Coronary artery (tissue), 2 donors: ENCODE measurements at regions not wholly inside any gene's neighbourhood (a gene's known extent, or its start where the extent isn't known, plus 50 kb on each side); places are given as distances from the start of the nearest gene placed in this dataset.
"Not testable (repeated sequence)": the region's sequence is repeated elsewhere in the genome, so short reads cannot be mapped to it uniquely, and the experiment has no call there.

Experiments
- DNase-seq: peaks from one replicate; pipeline ENCODE4 v3.0.0-alpha.2; 2017; ENCODE audit warnings: low spot score
- H3K27ac ChIP-seq, 2 donors: fragments of 200-600 bp; sonication (generic); one replicate each; pipeline ENCODE4 v1.5.1; 2016 to 2019
- H3K4me3 ChIP-seq: fragments of 200-600 bp; sonication (generic); 2 replicates; pipeline ENCODE4 v1.5.1; 2016; ENCODE audit warnings: mild to moderate bottlenecking, moderate library complexity

DNA sequence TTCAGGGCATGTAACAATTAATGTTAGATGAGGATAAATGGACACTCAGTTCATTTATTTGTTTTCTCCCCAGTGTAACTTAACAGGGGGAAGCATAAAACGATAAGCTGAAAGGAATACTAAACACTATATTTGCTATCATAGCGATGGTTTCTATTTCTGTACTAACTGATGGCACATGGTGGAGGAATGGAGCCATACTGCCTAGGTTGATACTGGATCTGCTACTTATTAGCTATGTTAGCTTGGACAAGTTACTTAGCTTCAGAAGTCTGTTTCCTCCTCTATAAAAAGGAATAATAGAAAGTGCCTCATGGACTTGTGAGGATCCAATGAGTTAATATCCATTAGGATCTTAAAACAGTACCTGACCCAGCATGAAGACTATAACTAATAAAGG, 127.5 kb downstream of the NBPF8 start:
- H3K27ac ChIP-seq, DNase-seq, H3K4me3 ChIP-seq: not testable (repeated sequence)

DNA sequence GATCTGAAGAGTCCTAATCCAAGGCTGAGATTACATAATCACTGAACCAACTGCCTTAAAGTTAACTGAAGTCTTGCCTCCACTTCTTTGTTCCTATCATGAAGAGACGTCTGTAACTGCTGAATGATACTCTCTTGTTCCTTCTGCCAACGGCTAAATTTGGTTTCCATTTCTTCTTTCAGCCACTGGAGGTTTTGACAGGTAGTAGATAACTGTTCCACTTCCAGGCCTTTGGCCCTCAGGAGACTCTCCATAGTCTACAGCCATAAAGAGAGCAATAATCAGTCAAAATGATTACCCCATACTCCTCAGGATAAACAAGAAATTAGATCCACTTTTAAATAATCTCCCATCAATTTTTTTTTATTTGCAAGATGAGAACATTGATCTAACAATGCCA, 128.1 kb downstream of the NBPF8 start:
- not testable (repeated sequence) for H3K4me3 ChIP-seq, H3K27ac ChIP-seq, DNase-seq

DNA sequence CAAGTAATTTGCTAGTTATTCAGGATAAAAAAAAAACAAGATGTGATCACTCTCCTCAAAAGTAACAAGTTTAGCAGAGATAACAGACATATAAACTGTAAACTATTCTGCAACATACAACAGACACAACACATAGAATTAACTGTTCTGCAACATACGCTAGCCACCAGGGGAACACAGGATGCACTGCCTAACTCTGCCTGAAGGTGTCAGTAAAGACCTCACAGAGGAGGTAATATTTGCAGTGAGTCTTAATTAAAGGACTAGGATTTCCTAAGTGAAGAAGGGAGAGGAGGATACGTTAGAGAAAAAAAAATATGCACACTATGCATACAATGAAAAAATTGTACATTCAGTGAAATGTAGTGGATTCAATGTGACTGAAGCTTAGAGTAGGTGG, 129.6 kb downstream of the NBPF8 start:
- not testable (repeated sequence) for DNase-seq, H3K27ac ChIP-seq, H3K4me3 ChIP-seq

DNA sequence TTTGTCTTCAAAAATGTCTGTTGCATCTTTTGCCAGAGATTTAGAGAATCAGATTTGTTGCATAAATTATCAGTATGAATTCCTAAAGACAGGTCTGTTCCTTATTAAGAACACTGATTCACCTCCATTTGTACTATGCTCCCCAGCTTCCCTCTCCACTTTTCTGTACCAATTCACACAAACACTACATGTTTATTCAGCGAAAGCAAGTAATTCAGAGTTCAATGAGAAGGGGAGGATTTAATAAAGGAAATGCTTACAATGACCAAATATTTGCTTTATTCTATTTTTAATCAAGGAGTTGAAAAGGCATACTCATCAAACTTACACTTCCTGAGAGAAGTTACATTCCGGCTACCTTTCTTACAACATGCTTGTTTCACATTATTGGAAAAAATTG, 135.5 kb downstream of the NBPF8 start:
- DNase-seq, result not testable (repeated sequence)

DNA sequence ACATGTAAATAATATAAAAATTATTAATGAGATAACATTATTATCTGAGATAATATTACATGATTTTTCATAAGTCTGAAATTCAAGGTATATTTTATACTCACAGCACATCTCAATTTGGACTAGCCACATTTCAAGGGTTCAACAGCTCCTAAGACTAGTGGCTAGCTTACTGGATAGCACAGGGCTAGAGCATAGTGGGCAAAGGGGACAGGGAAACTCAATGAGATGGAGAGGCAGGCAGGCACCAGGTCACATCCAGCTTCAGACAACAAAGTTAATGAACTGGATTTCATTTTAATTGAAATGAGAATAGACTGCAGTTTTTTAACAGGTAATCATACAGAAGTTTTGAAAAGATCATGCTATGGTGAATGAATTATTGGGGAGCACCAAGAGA, 137.4 kb downstream of the NBPF8 start:
- not testable (repeated sequence) for H3K27ac ChIP-seq, DNase-seq, H3K4me3 ChIP-seq

More for the DNA sequence above, 135.5 kb downstream of the NBPF8 start:
- H3K27ac ChIP-seq, H3K4me3 ChIP-seq: not testable (repeated sequence)

DNA sequence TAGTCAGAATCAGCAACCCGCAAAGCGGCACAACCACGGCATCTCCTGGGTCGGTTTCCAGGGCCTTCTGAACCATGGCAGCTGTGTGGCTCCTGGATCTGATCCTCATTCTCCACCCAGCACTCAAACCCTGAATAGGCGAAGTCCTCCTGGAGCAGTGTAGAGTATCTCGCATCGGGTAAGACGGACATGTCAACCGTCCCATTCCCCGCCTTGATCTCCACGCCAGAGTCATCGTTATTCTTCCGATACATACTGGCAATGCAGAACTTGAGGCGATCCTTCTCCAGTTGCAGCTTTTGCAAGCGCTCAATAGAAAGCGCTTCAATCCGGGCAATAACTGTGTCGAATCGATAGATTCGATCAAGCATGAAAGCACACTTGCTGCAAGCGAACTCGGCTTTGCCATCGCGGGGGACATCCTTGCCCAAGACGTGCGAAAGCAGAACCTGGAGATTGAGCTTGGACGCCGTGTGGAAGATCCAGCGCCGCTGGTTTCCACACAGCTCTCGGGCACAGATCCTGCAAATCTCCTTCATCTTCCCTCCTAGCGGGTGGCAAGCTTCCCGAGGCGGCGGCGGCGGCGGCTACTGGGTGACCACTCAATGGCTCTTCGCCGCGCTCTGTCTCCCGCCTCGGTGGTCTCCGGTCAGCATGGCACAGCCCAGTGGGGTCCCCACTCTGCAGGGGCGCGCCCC, 142.9 kb downstream of the NBPF8 start:
- peak overlapping the region; percentile 72 for H3K4me3 ChIP-seq
- H3K27ac ChIP-seq, result peak overlapping the region; percentile 62 to 89
- DNase-seq, result not testable (repeated sequence)

DNA sequence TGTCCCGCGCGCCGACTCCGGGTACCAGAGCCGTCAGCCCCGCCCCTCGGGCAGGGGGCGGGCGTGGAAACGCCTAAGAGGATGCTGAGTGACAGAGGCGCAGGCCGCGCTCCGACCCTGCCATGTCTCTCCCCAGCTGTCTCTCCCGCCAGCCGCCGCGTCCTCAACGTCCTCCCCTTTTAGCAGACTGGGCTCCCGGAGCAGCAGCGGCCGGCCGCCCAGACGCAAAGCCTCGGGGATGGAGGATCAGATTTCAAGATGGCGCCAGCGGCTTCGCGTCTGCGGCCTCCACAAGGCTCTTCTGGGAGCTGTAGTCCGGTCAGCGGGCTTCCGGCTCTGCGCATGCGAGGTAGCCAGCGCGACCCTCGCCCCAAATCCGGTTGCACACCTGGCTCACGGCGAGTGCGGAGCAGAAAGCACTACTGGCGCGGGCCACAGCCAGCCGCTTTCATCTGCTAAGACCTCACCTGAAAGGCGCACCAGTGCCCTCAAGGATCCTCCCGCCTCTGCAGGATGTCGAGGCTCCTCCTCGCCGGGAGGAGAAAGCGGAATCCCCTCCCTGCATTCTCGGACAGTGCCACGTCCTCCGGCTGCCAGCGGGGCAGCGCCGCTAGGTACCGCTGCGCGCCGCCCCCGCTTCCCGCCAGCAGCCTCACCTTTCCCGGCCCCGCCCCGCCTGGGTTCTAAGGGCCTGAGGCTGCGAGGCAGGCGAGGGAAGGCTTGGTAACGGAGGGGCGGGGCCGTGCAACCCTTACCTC, 143.6 kb downstream of the NBPF8 start:
- Histone ChIP-seq H3K27ac (peak overlapping the region; percentile 62 to 89), H3K4me3 (peak overlapping the region; percentile 72)
- peak; percentile 78 for DNase-seq

DNA sequence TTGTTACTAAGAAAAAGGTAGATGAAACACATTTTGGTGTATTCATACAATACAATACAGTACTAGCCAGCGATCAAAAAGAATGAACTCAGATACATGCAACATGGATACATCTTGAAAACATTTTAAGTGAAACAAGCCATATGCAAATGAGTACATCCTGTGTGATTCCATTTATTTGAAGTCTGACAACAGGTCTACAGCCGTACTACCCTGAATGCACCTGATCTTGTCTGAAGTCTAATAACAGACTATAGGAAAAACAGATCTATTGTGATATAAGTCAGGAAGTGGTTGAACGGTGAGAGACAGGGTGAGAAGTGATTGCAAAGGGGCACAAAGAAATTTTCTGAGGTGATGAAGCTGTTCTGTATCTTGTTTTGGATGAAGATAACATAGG, 146.9 kb downstream of the NBPF8 start:
- DNase-seq, H3K4me3 ChIP-seq, H3K27ac ChIP-seq: not testable (repeated sequence)

DNA sequence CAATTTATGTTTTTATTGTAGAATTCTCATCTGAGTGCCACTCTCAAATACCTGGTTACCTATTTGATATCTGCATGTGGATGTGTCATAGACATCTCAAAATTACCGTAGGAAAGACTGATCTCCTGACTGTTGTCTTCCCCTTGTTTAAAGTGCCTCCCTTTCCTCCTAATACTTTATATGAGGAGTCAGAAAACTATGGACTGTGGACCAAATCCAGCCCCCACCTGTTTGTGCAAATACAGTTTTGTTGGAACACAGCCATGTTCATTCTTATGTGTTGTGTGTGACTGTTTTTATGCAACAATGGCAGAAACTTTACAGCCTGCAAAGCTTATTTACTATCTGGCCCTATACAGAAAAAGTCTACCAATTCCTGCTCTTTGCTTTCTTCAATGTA, 150.6 kb downstream of the NBPF8 start:
- not testable (repeated sequence) for H3K4me3 ChIP-seq, DNase-seq, H3K27ac ChIP-seq

DNA sequence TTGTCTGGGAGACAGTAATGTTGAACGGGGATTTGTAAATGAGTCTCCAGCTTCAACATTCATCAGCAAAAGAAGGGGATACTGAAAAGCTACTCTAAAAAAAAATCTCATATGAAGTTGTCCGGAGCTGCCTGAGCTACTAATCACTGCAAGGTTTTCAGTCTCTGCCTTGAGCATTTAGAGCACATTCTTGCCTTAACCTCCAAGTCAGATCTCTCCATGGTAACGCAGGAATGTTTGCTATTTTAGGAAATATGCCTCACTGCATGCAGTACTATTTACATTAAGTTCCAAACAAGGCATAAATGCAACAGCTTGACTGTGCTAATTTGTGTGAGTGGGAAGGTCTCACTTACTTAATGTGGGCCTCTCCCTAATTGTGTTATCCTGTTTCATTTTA, 152.8 kb downstream of the NBPF8 start:
- H3K4me3 ChIP-seq, DNase-seq: not testable (repeated sequence)
- H3K27ac ChIP-seq, result peak overlapping the region in 1 of 2 donors; percentile 41

DNA sequence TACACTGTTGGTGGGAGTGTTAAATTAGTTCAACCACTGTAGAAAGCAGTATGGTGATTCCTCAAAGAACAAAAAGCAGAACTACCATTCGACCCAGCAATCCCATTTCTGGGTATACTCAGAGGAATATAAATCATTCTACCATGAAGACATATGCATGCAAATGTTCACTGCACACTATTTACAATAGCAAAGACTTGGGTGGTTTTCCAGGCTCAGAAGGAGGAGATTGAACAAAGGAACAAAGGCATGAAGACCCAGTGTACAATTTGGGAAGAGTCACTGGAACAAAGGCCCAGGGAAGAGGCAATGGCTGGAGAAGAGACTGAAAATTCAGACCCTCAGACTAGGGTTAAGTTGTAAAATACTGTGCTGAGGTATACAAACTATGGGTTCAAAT, 148.5 kb upstream of the NBPF26 start:
- not testable (repeated sequence) for H3K4me3 ChIP-seq, H3K27ac ChIP-seq, DNase-seq

DNA sequence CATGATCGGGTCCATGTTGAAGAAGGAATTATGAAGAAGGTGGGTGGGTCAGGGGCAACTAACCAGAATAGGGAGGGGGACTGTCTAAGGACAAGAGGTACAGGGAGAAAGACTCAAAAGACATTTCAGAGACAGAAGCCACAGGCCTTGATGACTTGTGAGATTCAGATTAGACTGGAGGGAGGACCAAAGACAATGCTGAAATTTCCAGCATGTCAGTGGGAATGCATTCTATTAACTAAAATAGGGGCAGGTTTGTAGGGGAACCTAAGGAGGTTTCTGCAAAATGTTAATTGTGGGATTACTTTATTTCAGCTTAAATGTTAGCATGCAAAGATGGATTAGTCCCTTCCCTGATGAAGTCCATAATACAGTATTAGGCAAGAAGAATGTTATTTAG, 141.6 kb upstream of the NBPF26 start:
- H3K4me3 ChIP-seq, DNase-seq, H3K27ac ChIP-seq: not testable (repeated sequence)

DNA sequence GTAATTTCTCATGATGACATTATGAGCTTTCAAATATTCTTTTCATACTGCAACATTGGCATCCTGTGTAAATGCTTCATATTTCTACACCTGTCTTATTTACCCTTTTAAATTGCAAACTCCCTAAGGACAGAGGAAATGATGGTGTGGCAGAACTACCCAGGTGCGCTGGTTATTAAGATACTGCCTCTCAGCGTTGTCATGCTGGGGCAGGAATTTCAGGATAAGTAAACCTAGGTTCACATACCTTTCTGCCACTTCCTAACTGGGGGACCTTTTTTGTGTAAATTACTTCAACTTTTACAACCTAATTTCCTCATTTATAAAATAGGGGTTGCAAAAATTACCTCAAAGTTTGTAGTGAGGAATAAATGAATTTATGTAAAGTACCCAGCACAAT, 137.7 kb upstream of the NBPF26 start:
- not testable (repeated sequence) for H3K4me3 ChIP-seq, DNase-seq, H3K27ac ChIP-seq

DNA sequence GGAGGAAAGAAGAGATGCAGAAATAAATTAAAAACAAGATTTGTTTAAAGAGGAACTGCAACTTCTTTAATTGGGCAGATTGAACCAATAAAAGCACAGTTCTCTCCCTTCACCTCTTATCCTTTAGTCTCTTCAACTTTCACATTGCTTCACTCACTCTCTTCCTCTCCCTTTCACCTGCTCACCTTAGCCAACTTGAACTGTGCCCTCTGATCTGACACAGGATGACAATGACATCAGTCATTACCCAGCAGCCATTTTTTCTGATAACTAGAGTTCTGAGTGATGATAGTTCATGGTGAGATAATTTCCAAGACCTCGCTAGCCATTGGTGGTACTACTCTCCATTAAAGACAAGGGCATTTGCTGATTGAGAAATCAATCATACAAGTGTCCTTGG, 134.9 kb upstream of the NBPF26 start:
- not testable (repeated sequence) for H3K4me3 ChIP-seq, DNase-seq, H3K27ac ChIP-seq

DNA sequence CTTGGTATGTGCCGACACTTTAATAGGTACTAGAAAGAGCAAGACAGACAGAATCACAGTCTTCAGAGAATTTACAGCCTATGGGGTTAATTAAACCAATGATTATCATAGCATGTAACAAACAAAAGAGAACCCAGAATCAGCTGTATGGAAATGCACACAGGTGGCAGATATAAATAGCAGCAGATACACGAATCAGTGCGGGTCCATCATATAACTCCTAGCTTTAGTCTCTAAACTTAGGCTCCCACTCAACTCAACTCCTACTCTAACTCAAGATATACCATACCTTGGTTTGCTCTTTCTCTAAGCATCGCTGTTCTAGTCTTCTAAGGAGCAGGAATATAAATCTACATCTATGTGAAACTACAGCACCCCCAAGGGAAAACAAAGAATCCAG, 132.0 kb upstream of the NBPF26 start:
- peak overlapping the region in 1 of 2 donors; percentile 50 for H3K27ac ChIP-seq

DNA sequence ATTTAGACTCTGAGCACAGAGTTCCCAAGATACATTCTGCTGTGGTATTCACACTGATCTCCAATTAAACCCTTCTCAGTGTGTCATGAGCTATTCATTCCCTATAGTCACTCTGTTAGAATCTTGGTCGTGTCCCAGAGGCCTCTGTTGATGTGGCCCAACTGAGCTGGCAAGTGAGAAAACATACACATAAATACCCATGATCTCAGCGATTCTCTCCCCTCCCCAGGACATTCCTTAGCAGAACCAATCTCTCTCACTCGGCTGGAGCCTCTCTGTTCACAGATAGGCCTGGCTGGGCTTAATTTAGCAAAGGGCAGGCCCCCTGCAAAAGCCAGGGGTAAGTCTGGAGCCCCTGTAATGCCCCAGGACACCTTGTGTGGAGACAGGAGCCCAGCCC, 130.8 kb upstream of the NBPF26 start:
- H3K27ac ChIP-seq, H3K4me3 ChIP-seq, DNase-seq: not testable (repeated sequence)

More for the DNA sequence above, 132.0 kb upstream of the NBPF26 start:
- H3K4me3 ChIP-seq, DNase-seq: not testable (repeated sequence)

DNA sequence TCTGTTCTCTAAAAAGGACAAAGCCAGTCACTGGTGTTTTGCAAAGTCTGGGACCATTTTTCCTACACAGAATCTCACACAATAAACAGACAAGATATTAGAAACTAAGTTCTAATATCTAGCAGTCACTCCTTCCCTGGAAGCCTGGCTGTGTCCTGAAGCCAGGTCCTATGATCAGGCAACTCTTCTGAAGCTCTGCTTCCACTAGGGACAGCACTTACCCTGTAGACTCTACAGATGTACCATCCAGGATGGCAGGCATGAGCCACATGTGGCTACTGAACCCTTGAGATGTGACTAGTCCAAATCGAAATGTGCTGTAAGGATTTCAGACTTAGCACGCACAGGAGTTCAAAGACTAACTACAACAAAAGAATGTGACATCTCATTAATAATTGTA, 130.1 kb upstream of the NBPF26 start:
- DNase-seq, result not testable (repeated sequence)

DNA sequence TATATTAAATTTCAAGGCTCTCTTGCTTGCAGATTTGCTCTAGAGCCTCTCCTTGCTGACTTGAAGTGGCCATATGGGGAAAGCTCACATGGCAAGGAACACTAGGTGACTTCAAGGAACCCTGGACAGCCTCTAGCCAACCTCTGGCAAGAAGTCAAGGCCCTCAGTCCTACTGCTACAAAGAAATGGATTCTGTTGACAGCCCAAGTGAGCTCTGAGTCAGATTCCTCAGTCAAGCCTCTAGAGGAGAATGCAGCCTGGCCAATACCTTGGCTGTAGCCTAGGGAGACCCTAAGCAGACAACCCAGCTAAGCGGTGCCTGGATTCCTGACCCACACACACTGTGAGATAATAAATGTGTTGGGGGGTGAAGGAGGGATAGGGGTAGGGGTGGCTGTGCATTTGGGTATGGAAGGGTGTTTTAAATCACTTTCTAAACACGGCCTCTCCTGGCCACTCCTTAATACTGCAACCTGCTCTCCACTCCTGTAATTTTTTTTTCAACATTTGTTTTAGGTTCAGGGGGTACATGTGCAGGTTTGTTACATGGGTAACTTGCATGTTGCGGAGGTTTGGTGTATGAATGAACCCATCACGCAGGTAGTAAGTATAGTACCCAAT, 125.3 kb upstream of the NBPF26 start:
- not testable (repeated sequence) for DNase-seq, H3K27ac ChIP-seq, H3K4me3 ChIP-seq

More for the DNA sequence above, 130.1 kb upstream of the NBPF26 start:
- H3K27ac ChIP-seq, H3K4me3 ChIP-seq: not testable (repeated sequence)

DNA sequence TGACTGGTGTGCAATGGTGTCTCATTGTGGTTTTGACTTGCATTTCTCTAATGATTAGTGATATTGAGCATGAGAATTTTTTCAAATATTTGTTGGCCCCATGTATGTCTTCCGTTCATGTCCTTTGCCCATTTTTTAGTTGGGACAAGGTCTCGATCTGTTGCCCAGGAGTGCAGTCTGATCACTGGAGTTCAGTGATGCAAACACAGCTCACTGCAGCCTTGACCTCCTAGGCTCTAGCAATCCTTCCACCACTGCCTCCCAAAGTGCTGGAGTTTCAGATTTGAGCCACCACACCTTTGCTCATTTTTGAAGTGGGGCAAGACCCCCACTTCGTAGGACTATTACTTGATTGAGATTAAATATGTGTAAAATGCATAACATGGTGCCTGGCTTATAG, 124.2 kb upstream of the NBPF26 start:
- not testable (repeated sequence) for H3K4me3 ChIP-seq

More for the DNA sequence above, 124.2 kb upstream of the NBPF26 start:
- H3K27ac ChIP-seq, DNase-seq: not testable (repeated sequence)
